ENCODE measurements at regions not wholly inside any gene's neighbourhood (a gene's known extent, or its start where the extent isn't known, plus 50 kb on each side); places are given as distances from the start of the nearest gene placed in this dataset.
A peak's percentile ranks its signal among the peaks of the same experiment; 100 is the strongest.

DNA sequence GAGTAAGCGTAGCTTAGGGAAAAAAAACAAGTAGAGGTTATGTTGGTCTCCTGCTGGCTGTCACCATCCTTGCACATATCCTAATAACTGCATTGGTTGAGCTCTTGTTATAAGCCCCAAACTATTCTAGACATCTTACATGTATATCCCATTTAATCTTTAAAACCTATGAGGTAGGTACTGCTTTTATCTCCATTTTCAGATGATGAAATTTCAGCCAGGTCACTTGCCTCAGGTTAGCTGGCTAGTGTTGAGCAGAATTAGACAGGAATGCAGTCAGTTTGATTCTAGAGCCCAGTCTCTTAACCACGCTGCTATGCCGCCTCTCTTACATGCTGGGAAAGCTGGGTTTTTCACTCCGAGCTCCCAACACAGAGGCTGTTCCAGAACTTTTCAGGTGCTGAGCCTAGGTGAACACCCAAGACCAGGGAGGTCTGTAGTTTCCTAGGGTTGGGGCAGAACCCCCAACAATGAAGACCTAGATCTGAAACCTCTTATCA lies 269.9 kb upstream of the RGS6 start:
- POLR2A ChIA-PET (ENCODE audit: partially characterized antibody), result no interaction called here
- Mint-ChIP-seq H3K4me3 (no peak overlapping the region), H3K27me3 (no peaks in the 10 kb centered on the region), H3K9me3 (no peaks in the 10 kb centered on the region), H3K36me3 (peaks cover 43 to 48% of the 10 kb centered on the region in 2 donors), H3K4me1 (peaks cover 8 to 14% (median 10%) of the 10 kb centered on the region in 4 donors), H3K27ac (no peak overlapping the region)
- H3K4me1 ChIP-seq (ENCODE audit: insufficient read depth, low read length), result no peaks in the 10 kb centered on the region
- CTCF ChIA-PET (ENCODE audit: partially characterized antibody), result no interaction called here
- no peaks in the 10 kb centered on the region for H3K36me3 ChIP-seq (ENCODE audit: insufficient read depth, low read length)
- DNase-seq, result no peak
- no peak overlapping the region for H3K27ac ChIP-seq (ENCODE audit: low read depth, low read length)
- intact Hi-C loops (cut with micrococcal nuclease), result no loop called here
- no peaks in the 10 kb centered on the region for H3K27me3 ChIP-seq (ENCODE audit: insufficient read depth, low read length)
- no peak overlapping the region for H3K4me3 ChIP-seq (ENCODE audit: low read length in 2 of 2)
- H3K9me3 ChIP-seq (ENCODE audit: control insufficient read depth in 1 of 2, low read length in 2 of 2), result no peaks in the 10 kb centered on the region

DNA sequence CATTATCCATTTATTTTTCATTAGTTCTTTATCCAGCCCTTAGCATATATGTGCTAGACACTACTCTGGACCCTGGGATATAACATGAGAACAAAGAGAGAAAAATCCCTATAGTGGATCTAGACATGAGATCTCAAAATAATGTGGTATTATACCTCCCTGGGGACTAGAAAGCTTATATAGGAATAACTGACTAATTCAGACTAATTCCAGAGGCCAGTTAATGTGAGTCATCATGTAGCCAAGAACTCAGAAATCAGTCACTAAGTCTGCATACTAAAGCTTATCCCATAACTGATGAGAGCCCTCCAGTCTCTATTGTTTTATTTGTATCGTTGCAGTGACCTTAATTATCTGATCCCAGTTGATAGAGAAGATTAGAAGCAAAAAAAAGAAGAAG lies 267.1 kb upstream of the RGS6 start:
- intact Hi-C loops (cut with micrococcal nuclease), result no loop called here
- Mint-ChIP-seq H3K27ac (no peak overlapping the region), H3K4me1 (peaks cover 0 to 4% (median 2%) of the 10 kb centered on the region in 4 donors), H3K9me3 (no peaks in the 10 kb centered on the region), H3K4me3 (no peak overlapping the region), H3K36me3 (peaks cover 35 to 39% of the 10 kb centered on the region in 2 donors), H3K27me3 (no peaks in the 10 kb centered on the region)
- Histone ChIP-seq H3K27ac (ENCODE audit: low read depth, low read length) (no peak overlapping the region), H3K4me1 (ENCODE audit: insufficient read depth, low read length) (no peaks in the 10 kb centered on the region), H3K27me3 (ENCODE audit: insufficient read depth, low read length) (no peaks in the 10 kb centered on the region), H3K9me3 (ENCODE audit: control insufficient read depth in 1 of 2, low read length in 2 of 2) (no peaks in the 10 kb centered on the region), H3K36me3 (ENCODE audit: insufficient read depth, low read length) (no peaks in the 10 kb centered on the region), H3K4me3 (ENCODE audit: low read length in 2 of 2) (no peak overlapping the region)
- ChIA-PET CTCF (ENCODE audit: partially characterized antibody) (no interaction called here), POLR2A (ENCODE audit: partially characterized antibody) (no interaction called here)
- DNase-seq, result no peak

DNA sequence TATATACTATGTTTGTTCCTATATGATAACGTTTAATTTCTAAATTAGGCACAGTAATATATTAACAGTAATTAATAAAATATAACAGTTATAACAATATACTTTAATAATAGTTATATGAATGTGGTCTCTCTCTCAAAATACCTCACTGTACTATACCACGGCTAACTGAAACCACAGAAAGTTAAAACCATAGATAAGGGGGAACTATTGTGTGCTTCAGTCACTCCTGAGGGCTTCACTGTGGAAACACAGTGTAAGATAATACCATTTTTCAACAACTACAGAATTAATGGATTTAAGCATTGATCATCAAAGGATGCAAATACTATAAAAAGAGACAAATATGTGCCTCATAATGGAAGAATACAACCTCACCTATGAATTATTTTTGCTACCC lies 266.4 kb upstream of the RGS6 start:
- Histone ChIP-seq H3K27me3 (ENCODE audit: insufficient read depth, low read length) (no peaks in the 10 kb centered on the region), H3K9me3 (ENCODE audit: control insufficient read depth in 1 of 2, low read length in 2 of 2) (no peaks in the 10 kb centered on the region), H3K4me3 (ENCODE audit: low read length in 2 of 2) (no peak overlapping the region), H3K36me3 (ENCODE audit: insufficient read depth, low read length) (no peaks in the 10 kb centered on the region), H3K4me1 (ENCODE audit: insufficient read depth, low read length) (no peaks in the 10 kb centered on the region), H3K27ac (ENCODE audit: low read depth, low read length) (no peak overlapping the region)
- ChIA-PET POLR2A (ENCODE audit: partially characterized antibody) (no interaction called here), CTCF (ENCODE audit: partially characterized antibody) (no interaction called here)
- H3K9me3 Mint-ChIP-seq, result no peaks in the 10 kb centered on the region
- peaks cover 31 to 40% of the 10 kb centered on the region in 2 donors for H3K36me3 Mint-ChIP-seq
- DNase-seq, result no peak
- H3K4me3 Mint-ChIP-seq, result no peak overlapping the region
- H3K27me3 Mint-ChIP-seq, result no peaks in the 10 kb centered on the region
- H3K27ac Mint-ChIP-seq, result no peak overlapping the region
- peaks cover 0 to 4% (median 2%) of the 10 kb centered on the region in 4 donors for H3K4me1 Mint-ChIP-seq
- intact Hi-C loops (cut with micrococcal nuclease), result no loop called here

DNA sequence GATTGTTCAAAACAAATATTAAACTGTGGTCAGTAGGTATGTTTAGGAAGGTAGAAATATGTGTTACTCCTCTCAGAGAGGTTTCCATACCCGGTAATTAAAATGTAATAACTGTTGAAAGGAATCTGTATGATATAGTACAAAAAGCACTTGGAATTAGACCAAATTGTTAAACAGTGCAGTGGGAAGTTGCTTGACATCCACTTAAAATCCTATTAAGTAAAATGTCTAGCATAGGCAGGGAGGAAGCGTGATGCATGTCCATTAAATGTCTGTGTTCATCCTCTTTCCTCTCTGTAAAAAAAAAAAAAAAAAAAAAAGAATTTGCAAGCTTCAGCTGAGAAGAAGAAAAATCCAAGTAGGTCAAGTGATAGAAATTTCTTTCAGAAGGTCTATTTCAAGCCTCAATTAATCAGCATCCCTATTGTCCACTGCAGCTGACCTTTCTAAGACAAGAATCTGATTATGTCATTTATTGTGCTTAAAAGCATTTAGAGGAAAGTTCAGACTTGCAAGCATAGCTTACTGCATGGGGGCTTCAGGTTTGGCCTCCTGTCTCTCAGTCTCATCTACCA lies 265.6 kb upstream of the RGS6 start:
- H3K27me3 ChIP-seq (ENCODE audit: insufficient read depth, low read length), result no peaks in the 10 kb centered on the region
- H3K4me1 ChIP-seq (ENCODE audit: insufficient read depth, low read length), result no peaks in the 10 kb centered on the region
- Mint-ChIP-seq H3K9me3 (no peaks in the 10 kb centered on the region), H3K36me3 (peaks cover 31 to 40% of the 10 kb centered on the region in 2 donors), H3K27me3 (no peaks in the 10 kb centered on the region), H3K4me3 (no peak overlapping the region), H3K27ac (no peak overlapping the region), H3K4me1 (peaks cover 0 to 4% (median 3%) of the 10 kb centered on the region in 4 donors)
- ChIA-PET POLR2A (ENCODE audit: partially characterized antibody) (no interaction called here), CTCF (ENCODE audit: partially characterized antibody) (no interaction called here)
- H3K9me3 ChIP-seq (ENCODE audit: control insufficient read depth in 1 of 2, low read length in 2 of 2), result no peaks in the 10 kb centered on the region
- intact Hi-C loops (cut with micrococcal nuclease), result no loop called here
- H3K4me3 ChIP-seq (ENCODE audit: low read length in 2 of 2), result no peak overlapping the region
- no peaks in the 10 kb centered on the region for H3K36me3 ChIP-seq (ENCODE audit: insufficient read depth, low read length)
- no peak for DNase-seq
- no peak overlapping the region for H3K27ac ChIP-seq (ENCODE audit: low read depth, low read length)

DNA sequence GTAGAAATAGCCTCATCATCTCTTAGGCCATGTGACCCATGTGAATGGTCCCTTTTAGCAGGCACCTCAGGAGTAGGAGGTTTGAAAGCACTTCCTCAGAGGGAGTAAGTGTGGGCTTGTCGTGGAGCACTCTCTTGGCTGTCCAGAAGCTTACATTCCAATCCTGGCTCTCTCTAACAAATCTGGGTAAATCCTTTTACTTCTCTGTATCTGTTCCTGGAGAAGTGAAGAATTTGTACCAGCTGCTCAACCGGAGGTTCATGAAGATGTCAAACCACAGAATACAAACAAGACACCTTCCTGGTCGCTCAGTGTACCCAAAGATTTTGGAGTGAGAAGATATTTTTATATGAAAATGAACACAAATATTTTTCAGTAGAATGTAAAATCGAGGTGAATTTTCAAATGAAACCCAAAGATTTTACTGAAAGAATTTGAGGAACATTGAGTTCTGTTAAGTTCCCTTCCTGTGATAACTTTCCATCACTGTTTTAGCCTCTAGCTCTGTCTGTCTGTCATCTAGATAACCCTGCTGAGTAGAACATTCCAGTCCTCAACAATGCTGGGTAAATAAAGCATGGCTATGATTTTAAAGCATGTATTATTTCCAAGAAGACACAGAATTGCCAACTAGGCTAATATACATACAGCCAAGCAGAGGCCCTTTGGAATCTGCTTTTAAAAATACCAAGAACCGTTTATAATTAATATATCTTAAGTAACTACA lies 263.9 kb upstream of the RGS6 start:
- no peak overlapping the region for H3K4me3 Mint-ChIP-seq

DNA sequence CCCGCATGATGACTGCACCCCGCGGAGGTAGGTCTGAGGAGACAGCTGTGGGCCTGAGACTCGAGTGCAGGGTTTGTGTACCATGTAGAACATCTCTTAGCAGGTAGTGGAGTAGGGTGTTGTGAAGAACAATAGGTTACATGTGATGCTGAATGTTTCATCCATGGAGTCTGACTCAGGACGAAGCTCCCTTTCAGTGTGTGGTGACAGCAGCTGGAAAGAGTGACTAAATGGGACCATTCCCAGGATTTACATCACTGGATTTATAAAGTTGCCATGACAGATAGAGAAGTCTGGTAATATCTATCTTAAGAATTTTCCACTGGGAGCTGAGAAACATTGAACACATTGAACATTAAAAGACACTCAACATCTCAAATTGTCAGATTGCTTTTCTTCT lies 259.6 kb upstream of the RGS6 start:
- no peak overlapping the region for H3K27ac ChIP-seq (ENCODE audit: low read depth, low read length)
- no peak overlapping the region for H3K4me3 Mint-ChIP-seq
- H3K9me3 ChIP-seq (ENCODE audit: control insufficient read depth in 1 of 2, low read length in 2 of 2), result no peaks in the 10 kb centered on the region
- no peak overlapping the region for H3K27ac Mint-ChIP-seq
- ChIA-PET CTCF (ENCODE audit: partially characterized antibody) (no interaction called here), POLR2A (ENCODE audit: partially characterized antibody) (no interaction called here)
- no peaks in the 10 kb centered on the region for H3K27me3 Mint-ChIP-seq
- H3K36me3 ChIP-seq (ENCODE audit: insufficient read depth, low read length), result peaks cover 3% of the 10 kb centered on the region
- peaks cover 0 to 4% (median 2%) of the 10 kb centered on the region in 4 donors for H3K4me1 Mint-ChIP-seq
- peaks cover 0 to 4% (median 0%) of the 10 kb centered on the region in 8 donors for H3K9me3 Mint-ChIP-seq
- H3K36me3 Mint-ChIP-seq, result peaks cover 56 to 57% of the 10 kb centered on the region in 2 donors
- DNase-seq, result no peak
- H3K4me3 ChIP-seq (ENCODE audit: low read length in 2 of 2), result no peak overlapping the region
- H3K4me1 ChIP-seq (ENCODE audit: insufficient read depth, low read length), result no peaks in the 10 kb centered on the region
- H3K27me3 ChIP-seq (ENCODE audit: insufficient read depth, low read length), result no peaks in the 10 kb centered on the region
- intact Hi-C loops (cut with micrococcal nuclease), result no loop called here

More for the DNA sequence above, 263.9 kb upstream of the RGS6 start:
- Histone ChIP-seq H3K4me3 (ENCODE audit: low read length in 2 of 2) (no peak overlapping the region), H3K9me3 (ENCODE audit: control insufficient read depth in 1 of 2, low read length in 2 of 2) (no peaks in the 10 kb centered on the region), H3K36me3 (ENCODE audit: insufficient read depth, low read length) (peaks cover 3% of the 10 kb centered on the region), H3K27ac (ENCODE audit: low read depth, low read length) (no peak overlapping the region), H3K27me3 (ENCODE audit: insufficient read depth, low read length) (no peaks in the 10 kb centered on the region), H3K4me1 (ENCODE audit: insufficient read depth, low read length) (no peaks in the 10 kb centered on the region)
- DNase-seq, result no peak
- Mint-ChIP-seq H3K27me3 (no peaks in the 10 kb centered on the region), H3K9me3 (no peaks in the 10 kb centered on the region), H3K36me3 (peaks cover 37 to 45% of the 10 kb centered on the region in 2 donors), H3K27ac (no peak overlapping the region), H3K4me1 (peaks cover 0 to 4% (median 3%) of the 10 kb centered on the region in 4 donors)
- CTCF ChIA-PET (ENCODE audit: partially characterized antibody), result no interaction called here
- POLR2A ChIA-PET (ENCODE audit: partially characterized antibody), result no interaction called here
- intact Hi-C loops (cut with micrococcal nuclease), result no loop called here

DNA sequence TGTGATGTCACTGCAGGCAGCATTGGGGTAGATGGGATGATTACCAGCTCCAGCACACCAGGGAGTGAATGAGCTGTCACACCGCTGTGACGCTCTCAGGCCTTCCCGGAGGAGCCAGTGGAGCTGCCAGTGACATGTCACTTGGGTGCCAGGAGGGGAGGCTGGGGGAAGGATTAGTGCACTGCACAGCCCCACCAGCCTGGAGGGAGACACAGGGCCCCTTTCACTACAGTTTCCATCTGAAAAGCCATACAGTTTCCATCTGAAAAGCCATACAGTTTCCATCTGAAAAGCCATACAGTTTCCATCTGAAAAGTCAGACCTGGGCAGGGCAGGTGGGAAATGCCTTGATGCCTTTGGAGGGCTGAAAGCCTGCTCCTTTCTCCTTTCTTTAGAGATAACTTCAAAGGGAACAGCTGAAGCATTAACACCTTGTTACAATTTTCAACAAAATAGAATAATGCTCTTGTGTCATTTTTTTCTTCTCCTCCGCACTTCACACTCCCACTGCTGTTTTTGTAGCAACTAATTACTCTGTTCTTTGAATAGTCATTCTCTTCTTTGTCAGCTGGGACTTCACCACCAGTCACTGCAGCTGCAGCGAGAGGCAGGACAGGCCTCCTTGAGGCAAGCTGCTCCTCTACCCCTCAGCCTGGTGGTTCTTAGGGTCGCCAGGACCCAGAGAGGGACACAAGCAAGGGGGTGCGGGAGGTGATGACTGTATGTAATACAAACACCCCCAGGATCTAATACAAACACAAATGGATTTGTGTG lies 256.9 kb upstream of the RGS6 start:
- Histone ChIP-seq H3K36me3 (ENCODE audit: insufficient read depth, low read length) (peaks cover 3% of the 10 kb centered on the region), H3K4me3 (ENCODE audit: low read length in 2 of 2) (no peak overlapping the region), H3K27me3 (ENCODE audit: insufficient read depth, low read length) (no peaks in the 10 kb centered on the region), H3K27ac (ENCODE audit: low read depth, low read length) (no peak overlapping the region), H3K9me3 (ENCODE audit: control insufficient read depth in 1 of 2, low read length in 2 of 2) (no peaks in the 10 kb centered on the region), H3K4me1 (ENCODE audit: insufficient read depth, low read length) (no peaks in the 10 kb centered on the region)
- Mint-ChIP-seq H3K9me3 (peaks cover 0 to 6% (median 0%) of the 10 kb centered on the region in 8 donors), H3K36me3 (peaks cover 67 to 70% of the 10 kb centered on the region in 2 donors), H3K27me3 (no peaks in the 10 kb centered on the region), H3K4me1 (peaks cover 0 to 2% (median under 1%) of the 10 kb centered on the region in 4 donors), H3K4me3 (no peak overlapping the region), H3K27ac (peak overlapping the region in 1 of 7 donors; percentile 30)
- POLR2A ChIA-PET (ENCODE audit: partially characterized antibody), result no interaction called here
- CTCF ChIA-PET (ENCODE audit: partially characterized antibody), result no interaction called here
- intact Hi-C loops (cut with micrococcal nuclease), result no loop called here
- no peak for DNase-seq

Data from CD4-positive, alpha-beta memory T cell (primary cell).